ENCODE measurements at regions not wholly inside any gene's neighbourhood (a gene's known extent, or its start where the extent isn't known, plus 50 kb on each side); places are given as distances from the start of the nearest gene placed in this dataset.

DNA sequence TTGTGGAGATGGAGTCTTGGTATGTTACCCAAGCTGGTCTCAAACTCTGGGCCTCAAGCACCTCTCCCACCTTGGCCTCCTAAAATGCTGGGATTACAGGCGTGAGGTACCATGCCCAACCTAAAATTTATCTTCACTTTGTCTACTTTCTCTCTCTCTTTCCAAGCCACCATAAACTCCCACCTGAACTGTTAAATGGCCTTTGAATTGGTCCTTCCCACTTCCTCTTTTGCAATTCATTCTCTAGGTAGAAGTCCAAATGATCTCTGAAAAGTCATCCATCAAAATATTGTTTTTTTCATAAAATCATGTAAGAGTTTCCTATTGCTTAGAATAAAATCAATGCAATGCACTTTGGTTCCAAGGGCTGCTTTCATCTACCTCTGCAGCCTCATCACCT is 90.1 kb upstream of the CELF2 start:
- no peak for FAIRE-seq

DNA sequence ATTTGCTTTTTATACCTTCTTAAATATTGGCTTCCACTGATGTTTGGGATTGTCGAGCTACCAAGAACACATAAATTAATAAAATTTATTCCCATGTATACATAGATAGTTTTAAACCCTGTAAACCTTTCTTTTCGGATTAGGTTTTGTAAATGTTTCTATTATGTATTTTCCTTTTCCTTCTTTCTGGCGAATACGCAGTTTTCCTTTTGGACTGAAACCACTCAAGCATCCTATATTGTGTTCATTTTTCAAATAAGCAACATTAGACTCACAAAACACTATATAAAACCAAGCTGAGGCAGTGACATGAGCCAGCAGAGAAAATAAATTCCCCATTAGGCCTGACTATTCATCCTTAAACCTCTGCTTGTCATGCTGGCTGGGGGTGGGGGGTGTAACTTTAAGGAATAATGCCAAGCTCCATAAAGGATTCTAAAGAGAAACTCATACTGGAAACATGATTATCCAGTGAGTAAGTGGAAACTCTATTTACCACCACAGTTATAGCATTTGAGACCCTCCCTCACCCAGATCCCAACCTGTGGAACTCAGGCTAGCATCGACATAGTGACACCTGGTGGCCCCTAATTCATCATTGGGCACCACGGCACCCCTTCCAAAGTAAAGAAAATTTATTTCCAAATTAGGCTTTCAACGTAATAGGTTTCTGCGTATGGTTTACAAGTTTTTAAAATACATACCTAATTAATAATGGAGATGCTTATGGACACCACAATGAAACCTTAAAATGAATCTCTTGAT is 86.5 kb upstream of the CELF2 start:
- no peak for FAIRE-seq

DNA sequence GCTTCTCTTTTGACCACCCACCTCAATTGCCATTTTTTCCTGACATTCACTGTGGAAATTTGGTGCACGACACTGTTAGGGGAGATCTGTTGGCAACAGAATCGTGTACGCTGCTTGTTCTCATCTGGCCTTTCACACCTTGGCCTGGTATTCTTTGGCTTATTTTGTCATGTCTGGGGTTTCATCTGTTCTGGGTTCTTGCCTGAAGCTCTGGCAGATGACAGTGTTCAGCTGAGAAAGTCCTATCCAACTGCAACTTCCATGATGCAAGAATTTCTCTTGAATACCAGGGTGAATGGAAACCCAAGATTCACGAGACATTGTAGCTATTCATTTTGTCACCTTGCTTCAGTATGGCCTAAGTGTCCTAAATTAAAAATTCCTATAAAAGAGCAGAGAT is 82.6 kb upstream of the CELF2 start:
- FAIRE-seq: no peak

DNA sequence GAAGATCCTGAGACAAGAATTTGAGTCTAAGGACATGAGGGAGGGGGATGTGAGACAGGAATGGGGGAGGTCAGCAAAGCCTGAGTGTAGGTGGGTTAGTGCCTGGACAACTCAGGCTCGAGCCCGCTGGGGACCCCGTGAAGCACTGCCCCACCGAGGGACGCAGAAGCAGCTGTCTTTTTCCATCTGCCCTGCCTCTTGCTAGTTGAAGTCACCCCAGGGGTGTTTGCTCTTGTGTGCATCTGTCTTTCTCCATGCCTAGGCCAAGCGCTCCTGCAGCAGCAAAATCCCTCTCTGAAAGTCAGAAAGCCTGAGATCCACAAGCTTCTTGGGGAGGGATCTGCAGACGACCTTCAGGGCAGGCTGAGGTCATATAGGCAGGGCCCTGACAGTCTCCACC is 79.0 kb upstream of the CELF2 start:
- no peak for FAIRE-seq

DNA sequence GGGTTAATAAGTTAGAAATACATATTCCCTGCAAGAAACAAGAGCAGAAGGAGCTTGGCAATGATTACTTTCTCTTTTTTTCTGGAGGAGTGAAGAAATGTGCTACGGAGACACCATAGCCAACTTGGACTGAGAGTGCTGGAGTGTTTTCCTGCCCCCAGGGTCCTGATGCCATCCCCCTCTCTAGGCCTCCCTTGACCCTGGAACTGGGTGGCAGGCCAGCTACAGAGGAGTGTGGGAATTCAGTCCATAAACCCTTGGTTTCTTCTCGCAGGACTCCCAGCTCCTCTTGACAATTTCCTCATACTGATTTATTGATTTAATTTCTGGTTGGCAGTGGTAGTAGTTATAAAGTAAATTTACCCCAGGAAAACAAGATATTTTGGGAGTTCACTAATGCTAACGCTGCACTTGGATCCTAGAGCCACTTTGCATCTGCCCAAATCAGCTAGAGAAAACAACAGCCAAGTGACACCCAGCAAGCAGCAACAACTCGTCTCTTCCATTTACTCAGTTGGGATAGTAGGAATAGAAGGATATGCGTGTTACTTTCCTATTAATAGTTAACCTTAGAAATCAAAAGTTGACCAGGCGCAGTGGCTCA is 76.4 kb upstream of the CELF2 start:
- no peak for FAIRE-seq

DNA sequence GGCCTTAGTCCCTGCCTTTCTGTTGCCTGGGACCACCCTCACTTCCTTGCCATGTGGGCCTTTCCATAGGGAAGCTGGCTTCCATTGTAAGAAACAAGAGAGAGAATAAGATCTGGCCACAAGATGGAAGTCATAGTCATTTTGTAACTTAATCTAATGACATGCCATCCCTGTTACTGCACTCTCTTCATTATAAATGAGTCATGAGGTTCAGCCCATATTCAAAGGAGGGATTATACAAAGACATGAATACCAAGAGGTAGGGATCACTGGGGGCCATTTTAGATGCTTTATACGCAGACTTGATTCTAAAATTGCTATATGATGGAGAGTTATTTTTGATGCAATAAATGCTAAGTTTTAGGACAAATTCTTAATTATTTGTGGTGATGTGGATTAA is 75.2 kb upstream of the CELF2 start:
- no peak for FAIRE-seq

DNA sequence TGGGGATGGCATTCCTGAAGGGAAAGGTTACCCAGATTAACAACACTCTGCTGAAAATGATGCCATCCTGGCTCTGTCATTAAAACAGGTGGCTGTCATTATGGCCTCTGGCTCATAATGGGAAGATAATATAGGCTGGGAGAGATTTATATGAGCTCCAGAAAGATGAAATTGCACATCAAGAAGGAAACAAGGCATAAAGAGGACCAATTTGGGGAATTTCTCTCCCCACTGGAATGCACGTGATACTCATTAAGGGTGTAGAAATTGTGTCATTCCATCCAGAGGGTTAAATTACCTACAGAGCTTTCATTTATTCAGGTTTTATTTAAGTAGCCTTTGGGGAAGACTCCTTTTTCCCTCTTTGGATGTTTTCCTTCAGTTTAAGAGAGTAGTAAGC is 71.6 kb upstream of the CELF2 start:
- no peak for FAIRE-seq

DNA sequence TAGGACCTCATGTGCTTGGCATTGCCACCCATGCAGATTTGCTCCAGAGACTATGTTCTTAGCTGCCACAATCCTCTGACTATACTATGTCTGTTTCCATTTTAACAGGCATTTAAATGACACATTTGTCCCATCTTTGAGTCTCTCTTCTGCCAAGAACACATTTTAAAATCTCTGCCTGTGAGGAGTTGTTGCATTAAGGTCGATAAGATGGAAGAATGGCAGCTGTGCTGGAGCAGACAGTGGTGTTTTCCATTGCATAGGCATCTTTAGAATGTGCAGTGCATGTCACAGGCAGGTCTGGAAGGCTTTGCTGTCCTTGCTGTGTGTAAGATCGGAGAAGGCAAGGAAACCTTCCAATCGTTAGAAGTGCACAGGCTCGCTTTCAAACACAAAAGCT is 70.9 kb upstream of the CELF2 start:
- FAIRE-seq: no peak

DNA sequence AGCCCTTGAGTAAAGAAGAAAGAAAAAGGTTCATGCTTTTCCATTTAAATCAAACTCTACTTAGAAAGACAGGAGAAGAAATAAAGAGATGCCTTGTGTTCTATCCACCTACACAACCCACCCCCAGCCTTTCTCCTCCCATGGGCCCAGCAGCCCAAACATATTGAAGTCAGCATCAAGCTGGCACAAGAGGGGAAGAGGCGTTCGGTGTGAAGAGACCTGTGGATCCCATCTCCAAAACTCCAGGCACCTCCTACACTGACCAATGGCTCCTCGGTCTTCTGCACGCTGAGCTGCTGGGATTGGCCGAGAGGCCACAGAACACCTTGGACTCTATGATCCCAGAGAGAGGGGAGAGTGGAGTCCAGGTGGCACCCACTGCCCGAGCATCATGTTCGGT is 66.0 kb upstream of the CELF2 start:
- FAIRE-seq: no peak

DNA sequence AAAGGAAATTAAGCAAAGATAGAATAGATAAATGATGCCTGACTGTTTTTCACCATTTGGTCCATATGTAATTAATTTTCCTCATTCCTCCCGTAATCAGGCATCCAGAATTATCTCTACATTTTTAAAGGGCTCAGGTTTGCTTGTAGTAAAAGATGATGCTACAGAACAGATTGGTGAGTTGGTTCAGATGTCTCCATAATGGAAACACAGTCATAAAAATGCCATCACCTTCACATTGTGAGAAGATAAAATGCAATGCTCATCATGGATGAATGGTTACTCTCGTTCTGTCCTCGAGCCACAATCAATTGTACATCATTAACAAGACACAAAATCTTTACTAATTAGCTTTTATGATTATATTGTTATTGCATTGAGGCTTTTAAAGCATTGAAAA is 64.9 kb upstream of the CELF2 start:
- no peak for FAIRE-seq

DNA sequence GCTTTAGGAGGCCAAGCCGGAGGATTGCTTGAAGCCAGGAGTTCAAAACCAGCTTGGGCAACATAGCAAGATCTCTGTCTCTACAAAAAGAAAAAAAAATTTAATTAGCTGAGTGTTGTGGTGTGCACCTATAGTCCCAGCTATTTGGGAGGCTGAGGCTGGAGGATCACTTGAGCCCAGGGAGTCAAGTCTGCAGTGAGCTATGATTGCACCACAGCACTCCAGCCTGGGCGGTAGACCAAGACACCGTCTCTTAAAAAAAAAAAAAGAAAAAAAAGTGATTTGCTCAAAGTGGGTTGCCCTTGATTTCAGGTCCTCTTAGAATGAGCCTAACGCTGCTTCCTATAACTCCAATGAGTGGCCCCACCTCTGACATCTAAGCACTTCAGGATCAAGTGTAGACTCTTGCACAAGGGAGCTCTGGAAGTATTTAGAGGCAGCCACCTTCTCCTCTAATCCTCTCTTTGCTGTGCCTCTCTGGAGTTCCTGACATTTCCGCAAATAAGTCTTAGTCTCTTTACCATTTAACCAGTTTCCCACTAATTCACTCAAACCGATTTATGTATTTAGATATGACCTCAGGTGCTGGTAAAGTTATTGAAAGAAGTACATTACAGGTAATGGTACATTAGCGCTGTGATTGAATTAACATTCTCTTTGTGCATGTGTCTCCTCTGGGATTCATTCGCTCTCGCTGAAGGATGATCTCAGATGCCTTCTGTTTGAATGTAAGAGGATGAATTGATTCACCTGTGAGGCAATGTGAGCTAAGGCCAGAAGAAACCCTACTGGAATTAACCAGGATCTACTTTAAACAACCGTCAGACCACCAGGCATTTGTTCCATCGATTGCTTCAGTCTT is 60.8 kb upstream of the CELF2 start:
- FAIRE-seq: no peak

DNA sequence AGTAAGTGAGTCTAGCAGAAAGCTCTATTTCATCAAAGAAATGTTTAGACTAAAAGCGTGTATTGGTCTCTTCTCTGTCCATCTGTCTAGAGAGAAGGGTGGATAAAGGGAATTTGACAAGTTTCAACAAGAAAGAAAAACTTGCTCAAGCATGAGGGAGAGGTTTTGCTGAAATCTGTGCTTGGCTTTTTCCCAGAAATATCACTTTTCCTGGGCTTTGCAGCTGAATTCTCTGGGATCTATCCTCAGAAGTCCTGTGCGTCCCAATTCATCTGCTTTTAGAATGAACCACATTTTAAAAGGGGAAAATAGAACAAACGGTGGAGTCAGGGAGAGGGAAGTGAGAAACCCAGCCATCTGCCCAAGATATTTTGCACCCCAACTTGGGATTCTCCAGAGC is 59.6 kb upstream of the CELF2 start:
- no peak for FAIRE-seq

DNA sequence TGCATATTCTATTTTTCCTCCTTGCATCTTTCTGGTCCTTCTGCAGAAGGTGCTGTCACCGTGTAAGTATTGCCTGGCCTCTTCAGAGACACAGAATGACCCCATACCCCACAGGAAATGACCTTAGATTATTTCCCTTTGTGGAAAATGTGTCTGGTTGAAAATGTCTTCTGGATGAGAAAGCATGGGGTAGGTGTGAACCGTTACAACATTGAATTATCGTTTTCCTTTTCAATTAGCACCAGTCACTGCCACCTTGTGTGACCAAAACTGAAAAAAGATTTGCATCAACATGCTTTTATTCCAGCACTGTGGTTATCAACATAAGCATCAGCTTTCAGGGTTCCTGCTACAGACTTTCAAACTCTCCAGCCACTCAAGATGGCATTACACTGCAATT is 58.0 kb upstream of the CELF2 start:
- FAIRE-seq: no peak

DNA sequence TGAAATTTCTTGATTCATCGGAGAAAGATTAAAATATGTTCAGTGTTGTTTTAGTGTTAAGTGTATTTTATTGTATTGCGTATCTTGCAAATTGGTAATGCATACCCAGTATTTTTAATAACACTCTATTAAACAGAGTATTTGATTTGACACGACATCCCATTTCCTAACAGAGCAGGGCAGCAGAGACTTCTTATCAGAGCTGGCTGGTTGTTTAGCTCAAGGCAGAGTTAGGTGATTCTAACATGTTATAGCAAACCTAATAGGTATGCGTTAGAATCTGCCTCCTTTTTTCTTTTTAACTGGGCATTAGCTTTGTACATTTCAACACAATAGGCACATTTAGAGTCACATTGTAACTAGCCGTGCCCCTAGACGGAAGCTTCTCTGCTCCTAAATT is 57.1 kb upstream of the CELF2 start:
- no peak for FAIRE-seq

DNA sequence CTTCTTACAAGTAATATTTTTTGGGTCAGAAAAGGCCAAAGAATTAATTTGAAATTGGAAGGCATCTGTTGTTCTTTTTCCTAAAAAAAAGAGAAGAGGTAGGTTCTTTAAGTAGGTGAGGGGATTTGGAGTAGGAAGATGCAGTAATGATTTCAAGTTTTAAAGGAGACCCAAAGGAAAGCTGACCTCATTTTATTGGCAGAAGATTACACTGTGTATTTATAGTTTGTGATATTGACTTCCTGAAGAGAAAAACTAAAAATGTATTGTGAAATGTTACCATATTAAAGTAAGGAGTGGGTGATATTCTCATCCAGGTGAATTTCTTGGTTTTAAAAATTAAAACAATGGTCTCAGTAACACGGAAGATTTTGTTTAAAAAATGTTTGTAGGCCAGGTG is 56.6 kb upstream of the CELF2 start:
- FAIRE-seq: no peak

DNA sequence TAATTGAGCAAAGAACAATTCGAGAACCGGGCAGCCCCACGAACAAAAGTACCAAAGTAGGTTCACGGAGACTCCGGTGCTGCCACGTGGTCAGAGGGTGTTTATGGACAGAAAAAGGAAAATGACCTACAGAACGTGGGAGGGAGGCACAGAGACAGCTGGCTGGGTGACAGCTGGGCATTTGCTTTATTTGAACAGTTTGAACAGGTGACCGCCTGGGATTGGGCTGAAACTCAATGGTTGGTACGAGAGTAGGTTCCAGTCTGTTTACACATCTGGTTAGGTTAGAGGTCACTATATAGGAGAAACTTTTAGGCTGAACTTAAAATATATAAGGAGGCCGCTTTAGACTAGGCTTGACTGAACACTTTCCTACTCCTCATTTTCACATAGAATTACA is 50.6 kb upstream of the CELF2 start:
- FAIRE-seq: no peak

DNA sequence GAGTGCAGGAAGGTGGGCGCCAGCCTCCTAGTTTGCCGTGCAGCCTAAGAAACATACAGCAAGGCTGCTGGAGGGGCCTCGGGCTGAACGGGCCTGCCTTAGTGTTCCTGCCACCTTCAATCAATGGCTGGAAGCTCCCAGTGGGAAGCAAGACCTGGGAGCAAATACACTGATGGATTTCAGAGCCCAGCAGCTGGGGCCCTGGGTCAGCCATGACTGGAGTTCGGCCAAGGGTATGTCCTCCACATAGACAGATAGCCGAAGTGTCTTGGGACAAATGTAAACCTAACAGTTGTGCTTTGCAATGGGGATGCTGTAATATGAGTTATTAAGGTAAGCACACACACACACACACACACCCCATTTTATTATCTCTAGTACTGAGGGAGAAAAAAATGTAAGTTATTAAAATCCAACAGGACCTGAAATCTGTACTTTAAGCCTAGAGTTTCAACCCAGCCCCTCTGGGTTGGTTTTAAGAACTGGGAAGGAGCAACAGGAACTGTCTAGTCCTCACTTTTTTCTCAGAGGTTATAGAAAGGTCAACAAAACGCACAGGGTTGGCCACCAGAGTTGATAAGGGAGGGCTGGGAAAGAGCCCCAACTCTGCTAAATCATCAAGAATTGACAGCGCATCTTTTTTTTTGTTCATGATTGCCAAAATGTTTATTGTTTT is 50.0 kb upstream of the CELF2 start:
- FAIRE-seq: no peak
